NCI-H1092 treated with DMSO at 0.1 percent for 48 hours (cell line): ENCODE measurements at regions not wholly inside any gene's neighbourhood (a gene's known extent, or its start where the extent isn't known, plus 50 kb on each side); places are given as distances from the start of the nearest gene placed in this dataset.
"Not testable (repeated sequence)": the region's sequence is repeated elsewhere in the genome, so short reads cannot be mapped to it uniquely, and the experiment has no call there.

Source experiments
- DNase-seq: peaks from one replicate; lab custom pipeline; 2025; lab: John Stamatoyannopoulos, UW

- DNase-seq = no peak
These were observed 606.9 kb upstream of the RBFOX1 start for GRCh38 chr16:6725634-6726331.

DNA sequence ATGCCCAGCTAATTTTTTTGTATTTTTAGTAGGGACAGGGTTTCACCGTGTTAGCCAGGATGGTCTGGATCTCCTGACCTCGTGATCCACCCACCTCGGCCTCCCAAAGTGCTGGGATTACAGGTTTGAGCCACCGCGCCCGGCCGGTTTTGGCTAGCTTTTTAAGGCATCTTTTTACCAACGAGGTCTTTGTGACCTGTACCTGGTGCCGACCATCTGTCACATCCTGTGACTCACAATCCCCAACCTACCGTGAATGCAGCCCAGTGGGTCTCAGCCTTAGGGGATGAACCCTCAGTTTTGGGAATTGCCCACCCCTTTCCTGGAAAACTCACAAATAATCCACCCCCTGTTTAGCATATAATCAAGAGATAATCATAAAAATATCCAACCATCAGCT lies 607.4 kb upstream of the RBFOX1 start:
- not testable (repeated sequence) for DNase-seq

DNA sequence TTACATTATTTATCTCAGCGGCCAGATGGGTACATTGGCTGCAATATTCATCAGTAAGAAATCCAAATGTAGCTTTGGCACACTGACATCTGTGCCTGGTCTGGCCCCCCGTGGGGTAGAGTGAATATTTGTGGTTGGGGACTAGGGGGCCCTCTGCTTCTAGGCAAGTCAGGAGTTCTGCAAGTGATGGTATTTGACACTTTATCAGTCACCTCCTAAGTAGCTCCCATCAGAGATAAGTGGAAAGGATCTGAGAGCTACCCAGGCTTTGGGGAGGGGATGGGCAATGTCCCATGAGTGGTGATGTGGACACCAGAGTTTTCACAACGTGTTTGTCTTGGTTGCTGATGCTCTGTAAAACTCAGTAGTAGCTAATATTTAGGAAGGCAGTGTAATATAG lies 609.9 kb upstream of the RBFOX1 start:
- no peak for DNase-seq

- no peak for DNase-seq
These were observed 618.1 kb upstream of the RBFOX1 start for GRCh38 chr16:6714510-6714909.

DNA sequence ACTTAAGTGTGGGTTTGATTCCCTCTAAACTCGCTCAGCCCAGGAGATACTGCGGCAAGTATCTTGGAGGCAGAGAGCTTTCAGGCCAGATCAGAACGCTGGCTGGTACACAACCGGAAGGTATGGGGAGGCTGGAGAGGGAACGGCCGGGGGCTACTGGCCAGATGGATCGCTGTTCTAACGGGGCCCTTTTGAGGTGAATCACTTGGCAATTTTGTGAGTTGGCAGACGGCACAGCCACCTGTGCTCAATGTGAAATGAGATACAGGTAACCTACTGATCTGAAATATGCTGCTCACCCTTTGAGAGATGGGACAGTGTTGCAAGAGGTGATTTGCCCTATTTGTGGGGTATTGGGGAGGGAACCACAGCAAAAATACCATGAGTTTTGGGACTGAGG lies 622.9 kb upstream of the RBFOX1 start:
- no peak for DNase-seq

DNA sequence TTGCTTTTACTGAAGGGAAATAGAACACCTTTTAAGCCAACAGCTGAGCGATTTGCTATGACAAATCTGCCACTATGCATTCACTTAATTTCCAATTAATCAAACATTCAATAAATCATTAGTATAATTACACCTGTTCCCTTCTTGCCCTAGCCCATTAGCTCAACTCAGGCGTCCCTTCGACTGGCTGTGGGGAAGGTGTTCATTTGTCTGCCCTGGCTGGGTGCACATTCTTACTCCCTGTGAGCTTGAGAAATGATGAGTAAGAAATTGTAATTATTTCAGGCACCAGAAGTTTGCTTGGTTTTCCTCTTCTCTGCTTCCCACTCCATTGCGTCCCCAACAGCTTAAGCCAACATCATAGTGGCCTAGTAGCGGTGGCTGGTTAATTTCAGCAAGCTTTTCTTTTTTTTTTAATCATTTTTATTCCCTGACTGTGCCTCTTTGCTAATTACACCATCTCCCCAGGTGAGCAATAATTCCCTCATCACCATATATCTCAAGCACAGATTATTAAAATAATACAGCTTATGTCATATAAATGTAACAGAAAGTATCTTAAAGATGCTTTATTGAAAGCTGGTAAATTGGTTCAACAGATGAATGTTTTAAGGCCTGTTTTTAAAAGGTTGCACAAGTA lies 623.9 kb upstream of the RBFOX1 start:
- DNase-seq = no peak

DNA sequence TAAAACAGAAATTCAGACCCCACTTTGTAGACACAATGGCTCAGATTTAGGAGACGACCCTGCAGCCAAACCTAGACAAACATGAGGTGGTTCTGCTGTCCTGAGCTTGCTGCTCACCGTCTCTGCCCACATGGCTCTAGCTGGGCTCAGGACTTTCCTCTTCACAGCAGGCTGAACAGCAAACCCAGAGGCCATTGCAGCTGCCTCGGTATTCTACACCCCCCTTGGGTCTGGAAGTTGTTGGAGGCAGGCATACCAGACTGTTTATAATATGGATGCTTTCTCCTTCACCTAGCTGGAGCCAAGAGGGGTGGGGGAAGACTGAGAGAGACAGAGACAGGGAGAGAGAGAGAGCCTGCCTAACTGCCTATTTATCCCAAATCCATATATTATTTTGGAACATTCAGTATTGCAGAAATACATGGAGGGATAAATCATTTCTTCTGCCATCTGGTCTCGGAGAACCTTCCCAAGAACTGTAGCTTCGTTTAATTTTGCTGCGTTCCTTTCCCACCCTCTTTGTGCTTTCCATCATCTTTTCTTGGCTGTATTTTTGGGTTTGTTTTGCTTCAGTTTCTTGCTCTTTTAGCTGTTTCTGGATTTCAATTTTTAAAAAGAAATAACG lies 628.2 kb upstream of the RBFOX1 start:
- no peak for DNase-seq

- DNase-seq = no peak
These were observed 631.5 kb upstream of the RBFOX1 start for GRCh38 chr16:6701096-6701495.

- no peak for DNase-seq
These were observed 634.1 kb upstream of the RBFOX1 start for GRCh38 chr16:6698548-6698947.

DNA sequence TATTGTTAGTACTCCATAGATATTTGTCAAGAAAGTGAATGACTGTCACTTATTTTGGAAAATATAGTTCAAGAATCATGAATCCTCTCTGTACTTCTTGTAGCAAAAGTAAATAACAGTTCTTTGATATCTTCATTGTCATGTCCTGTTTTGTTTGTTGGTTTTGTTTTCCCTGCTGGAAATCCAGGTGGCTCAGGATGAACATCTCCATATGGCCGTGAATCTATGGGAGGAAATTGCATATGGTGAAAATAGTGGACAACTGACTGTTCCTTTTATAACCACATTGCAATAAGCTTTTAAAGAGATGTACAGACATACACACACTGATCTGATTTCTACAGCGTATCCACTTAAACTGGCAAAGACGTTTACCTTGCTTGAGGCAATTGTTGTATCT lies 637.0 kb upstream of the RBFOX1 start:
- DNase-seq = no peak

DNA sequence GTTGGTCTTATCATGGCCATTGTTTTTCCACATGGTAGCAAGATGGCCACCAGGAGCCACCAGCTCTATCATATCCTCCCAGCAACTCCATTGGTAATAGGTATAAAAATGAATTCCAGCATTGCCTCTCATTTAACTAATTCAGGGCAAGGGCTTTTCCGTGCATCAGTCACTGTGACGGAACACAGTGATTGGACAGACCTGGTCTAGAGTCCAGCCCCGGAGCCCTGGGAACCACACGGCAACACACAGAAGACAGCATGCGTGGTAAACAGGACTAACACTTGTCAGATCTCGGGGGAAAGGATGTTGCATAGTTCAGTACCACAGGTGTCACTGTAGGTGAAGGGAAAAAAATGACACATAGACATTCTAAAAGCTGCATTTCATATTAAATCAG lies 638.0 kb upstream of the RBFOX1 start:
- no peak for DNase-seq

- not testable (repeated sequence) for DNase-seq
These were observed 639.2 kb upstream of the RBFOX1 start for GRCh38 chr16:6693418-6693817.

DNA sequence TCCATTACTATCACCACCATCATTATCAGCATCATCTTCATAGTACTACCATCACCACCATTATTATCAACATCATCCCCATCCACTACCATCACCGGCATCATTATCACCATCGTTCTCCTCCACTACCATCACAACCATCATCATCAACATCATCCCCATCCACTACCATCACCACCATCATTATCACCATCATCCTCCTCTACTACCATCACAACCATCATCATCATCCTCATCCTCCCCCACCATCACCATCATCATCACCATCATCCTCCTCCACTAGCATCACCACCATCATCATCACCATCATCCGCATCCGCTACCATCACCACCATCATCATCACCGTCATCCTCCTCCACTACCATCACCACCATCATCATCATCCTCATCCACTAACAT lies 639.8 kb upstream of the RBFOX1 start:
- DNase-seq = no peak

GRCh38 chr16:6690741-6691140 lies 641.9 kb upstream of the RBFOX1 start:
- DNase-seq = no peak

GRCh38 chr16:6689643-6690042 lies 643.0 kb upstream of the RBFOX1 start:
- no peak for DNase-seq

- no peak for DNase-seq
These were observed 645.1 kb upstream of the RBFOX1 start for GRCh38 chr16:6687593-6687992.

- DNase-seq = peak; percentile 27
These were observed 648.5 kb upstream of the RBFOX1 start for GRCh38 chr16:6684076-6684673.

DNA sequence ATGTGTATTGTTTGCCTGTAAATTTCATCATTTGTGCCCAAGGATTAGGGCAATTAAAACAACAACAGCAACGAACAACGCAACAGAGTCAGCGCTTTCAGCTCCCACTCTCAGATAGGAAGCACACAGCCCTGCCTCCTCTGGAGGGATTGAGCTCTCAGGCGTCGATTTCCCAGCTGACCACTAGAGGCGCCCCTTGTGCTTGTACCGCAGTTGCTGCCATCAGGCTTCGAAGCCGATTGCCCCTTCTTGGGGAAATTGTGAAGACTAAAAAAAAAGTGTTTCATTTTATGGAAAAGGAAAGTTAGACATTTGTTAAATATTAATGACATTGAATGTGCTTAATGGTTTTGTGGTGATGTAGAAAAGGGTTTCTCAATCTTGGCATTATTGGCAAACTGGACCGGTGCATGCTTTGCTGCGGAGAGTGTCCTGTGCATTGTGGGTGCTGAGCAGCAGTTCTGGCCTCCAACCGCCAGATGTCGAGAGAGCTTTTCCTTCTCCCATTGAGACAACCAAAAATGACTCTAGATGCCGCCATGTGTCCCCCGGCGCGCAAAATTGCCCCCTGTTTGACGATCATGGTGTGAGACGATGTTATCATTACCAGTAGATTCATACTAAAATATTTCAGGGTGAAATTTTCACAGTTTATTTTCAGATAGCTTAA lies 650.4 kb upstream of the RBFOX1 start:
- DNase-seq = peak; percentile 2

DNA sequence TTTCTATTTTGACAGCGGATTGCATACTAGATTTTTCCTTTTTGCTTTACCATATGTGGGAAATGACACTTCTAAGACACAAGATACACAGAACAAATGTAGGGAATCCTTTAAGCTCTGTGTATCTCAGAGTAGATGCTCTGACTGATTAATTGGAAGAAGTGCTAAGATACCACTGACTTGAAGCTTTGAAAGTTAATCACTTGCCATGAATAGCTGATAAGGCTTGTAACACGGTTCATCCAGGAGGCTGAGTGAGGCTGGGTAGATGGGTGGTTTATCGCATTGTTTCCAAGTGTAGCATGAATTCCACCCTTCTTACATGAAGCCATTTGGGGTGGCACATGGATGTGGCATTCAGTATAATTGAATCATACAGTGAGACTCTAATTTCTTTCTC lies 654.1 kb upstream of the RBFOX1 start:
- DNase-seq = no peak

GRCh38 chr16:6674071-6674470 lies 658.6 kb upstream of the RBFOX1 start:
- DNase-seq = no peak

DNA sequence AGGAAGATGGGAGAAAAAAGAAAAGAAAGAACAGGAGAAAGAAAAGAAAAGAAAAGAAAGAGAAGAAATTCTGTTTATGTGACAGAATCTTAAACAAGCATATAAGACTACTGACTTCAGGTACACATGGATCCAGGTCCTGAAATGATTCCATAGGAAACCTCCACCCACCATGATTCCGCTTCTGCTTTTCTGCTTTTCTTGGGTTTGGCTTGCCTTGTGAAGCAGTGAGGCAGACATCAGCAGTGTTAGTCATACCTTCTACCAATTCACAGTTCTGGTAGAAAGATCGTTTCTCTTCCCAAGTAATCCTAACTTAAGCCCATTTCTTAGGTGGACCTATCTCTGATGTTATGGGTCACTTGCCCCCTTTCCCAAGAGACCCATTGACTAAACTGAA lies 660.1 kb upstream of the RBFOX1 start:
- DNase-seq = no peak

GRCh38 chr16:6667393-6667792 lies 665.3 kb upstream of the RBFOX1 start:
- no peak for DNase-seq

- DNase-seq = no peak
These were observed 667.5 kb upstream of the RBFOX1 start for GRCh38 chr16:6665126-6665525.
